Nephron progenitor cell (in vitro differentiated cells): ENCODE measurements at regions not wholly inside any gene's neighbourhood (a gene's known extent, or its start where the extent isn't known, plus 50 kb on each side); places are given as distances from the start of the nearest gene placed in this dataset.

Source experiments
- DNase-seq: peaks from one replicate; pipeline ENCODE4 v3.0.0; 2021
- H3K27ac Mint-ChIP-seq: 2 replicates; pipeline ENCODE4 v1.8.0; 2021; ENCODE audit warnings: mild to moderate bottlenecking, moderate library complexity, mixed read lengths
- H3K27me3 Mint-ChIP-seq: 2 replicates; pipeline ENCODE4 v1.8.0; 2021; ENCODE audit warnings: mild to moderate bottlenecking, low read depth, mixed read lengths; ENCODE audit not compliant: poor library complexity
- H3K36me3 Mint-ChIP-seq: 2 replicates; pipeline ENCODE4 v1.8.0; 2021; ENCODE audit warnings: low read depth, mixed read lengths
- H3K4me1 Mint-ChIP-seq: 2 replicates; pipeline ENCODE4 v1.8.0; 2021; ENCODE audit warnings: mixed read lengths
- H3K4me3 Mint-ChIP-seq: 2 replicates; pipeline ENCODE4 v1.8.0; 2021; ENCODE audit warnings: mild to moderate bottlenecking, moderate library complexity, mixed read lengths
- H3K9me3 Mint-ChIP-seq: 2 replicates; pipeline ENCODE4 v1.8.0; 2021; ENCODE audit warnings: mild to moderate bottlenecking, moderate library complexity, mixed read lengths
- CTCF ChIP-seq: fragments of 200-600 bp; sonication (generic); IDR thresholded peaks from 2 replicates; pipeline ENCODE4 v1.5.0; 2021; ENCODE audit warnings: antibody characterized with exemption

GRCh38 chr4:124427095-124427767, 285.3 kb downstream of the ANKRD50 start:
- TF ChIP-seq CTCF: no peak
- Mint-ChIP-seq H3K4me1 (peaks cover 11% of the 10 kb centered on the region), H3K36me3 (no peaks in the 10 kb centered on the region), H3K27me3 (peaks cover 4% of the 10 kb centered on the region), H3K9me3 (no peaks in the 10 kb centered on the region), H3K27ac (no peak overlapping the region), H3K4me3 (no peak overlapping the region)
- no peak for DNase-seq

GRCh38 chr4:124428648-124429047, 283.9 kb downstream of the ANKRD50 start:
- no peak overlapping the region for H3K4me3 Mint-ChIP-seq
- TF ChIP-seq CTCF: no peak
- DNase-seq: no peak
- H3K27me3 Mint-ChIP-seq: peaks cover 4% of the 10 kb centered on the region
- H3K4me1 Mint-ChIP-seq: peaks cover 13% of the 10 kb centered on the region
- H3K9me3 Mint-ChIP-seq: no peaks in the 10 kb centered on the region
- no peaks in the 10 kb centered on the region for H3K36me3 Mint-ChIP-seq
- H3K27ac Mint-ChIP-seq: no peak overlapping the region

- no peak overlapping the region for H3K4me3 Mint-ChIP-seq
- peaks cover 4% of the 10 kb centered on the region for H3K27me3 Mint-ChIP-seq
Observed at GRCh38 chr4:124429746-124430250, 282.7 kb downstream of the ANKRD50 start.

GRCh38 chr4:124431653-124432192, 280.8 kb downstream of the ANKRD50 start:
- no peaks in the 10 kb centered on the region for H3K9me3 Mint-ChIP-seq
- no peaks in the 10 kb centered on the region for H3K36me3 Mint-ChIP-seq
- TF ChIP-seq CTCF: no peak
- no peak overlapping the region for H3K27ac Mint-ChIP-seq
- peaks cover 15% of the 10 kb centered on the region for H3K4me1 Mint-ChIP-seq
- H3K4me3 Mint-ChIP-seq: no peak overlapping the region
- no peak for DNase-seq
- peaks cover 4% of the 10 kb centered on the region for H3K27me3 Mint-ChIP-seq

More at GRCh38 chr4:124429746-124430250, 282.7 kb downstream of the ANKRD50 start:
- TF ChIP-seq CTCF: no peak
- Mint-ChIP-seq H3K27ac (peak overlapping the region; percentile 67), H3K36me3 (no peaks in the 10 kb centered on the region), H3K4me1 (peaks cover 15% of the 10 kb centered on the region), H3K9me3 (no peaks in the 10 kb centered on the region)
- DNase-seq: no peak

GRCh38 chr4:124432500-124432899, 280.0 kb downstream of the ANKRD50 start:
- TF ChIP-seq CTCF: no peak
- no peak overlapping the region for H3K4me3 Mint-ChIP-seq

GRCh38 chr4:124433044-124433443, 279.5 kb downstream of the ANKRD50 start:
- no peak for DNase-seq
- Mint-ChIP-seq H3K9me3 (no peaks in the 10 kb centered on the region), H3K27me3 (peaks cover 2% of the 10 kb centered on the region), H3K4me3 (no peak overlapping the region), H3K27ac (no peak overlapping the region), H3K36me3 (no peaks in the 10 kb centered on the region), H3K4me1 (peaks cover 15% of the 10 kb centered on the region)
- no peak for TF ChIP-seq CTCF

More at GRCh38 chr4:124432500-124432899, 280.0 kb downstream of the ANKRD50 start:
- Mint-ChIP-seq H3K27me3 (peaks cover 4% of the 10 kb centered on the region), H3K27ac (no peak overlapping the region), H3K4me1 (peaks cover 15% of the 10 kb centered on the region), H3K9me3 (no peaks in the 10 kb centered on the region), H3K36me3 (no peaks in the 10 kb centered on the region)
- no peak for DNase-seq
